HPDE6-E6E7 (cell line): ENCODE measurements at regions not wholly inside any gene's neighbourhood (a gene's known extent, or its start where the extent isn't known, plus 50 kb on each side); places are given as distances from the start of the nearest gene placed in this dataset.

Source experiments
- DNase-seq: peaks from one replicate; pipeline ENCODE4 v3.0.0; 2011; ENCODE audit warnings: missing footprints; ENCODE audit errors: extremely low spot score

GRCh38 chr2:41720331-41721251 lies 327.2 kb upstream of the PKDCC start:
- DNase-seq, result no peak

- DNase-seq, result peak; percentile 44
Measured at GRCh38 chr2:41722668-41723369, 325.0 kb upstream of the PKDCC start.

GRCh38 chr2:41723526-41723925 lies 324.3 kb upstream of the PKDCC start:
- DNase-seq, result no peak

GRCh38 chr2:41724465-41724864 lies 323.4 kb upstream of the PKDCC start:
- no peak for DNase-seq

GRCh38 chr2:41725901-41726300 lies 321.9 kb upstream of the PKDCC start:
- DNase-seq, result no peak

- no peak for DNase-seq
Measured at GRCh38 chr2:41726364-41726763, 321.5 kb upstream of the PKDCC start.

GRCh38 chr2:41727152-41727551 lies 320.7 kb upstream of the PKDCC start:
- DNase-seq, result no peak

GRCh38 chr2:41727711-41728110 lies 320.1 kb upstream of the PKDCC start:
- no peak for DNase-seq

GRCh38 chr2:41728788-41729338 lies 319.0 kb upstream of the PKDCC start:
- DNase-seq, result no peak

- no peak for DNase-seq
Measured at GRCh38 chr2:41729800-41730364, 317.9 kb upstream of the PKDCC start.

GRCh38 chr2:41735006-41735405 lies 312.8 kb upstream of the PKDCC start:
- no peak for DNase-seq

GRCh38 chr2:41735476-41735875 lies 312.3 kb upstream of the PKDCC start:
- DNase-seq, result no peak

- DNase-seq, result peak; percentile 33
Measured at GRCh38 chr2:41736105-41736567, 311.7 kb upstream of the PKDCC start.

- DNase-seq, result no peak
Measured at GRCh38 chr2:41736586-41736985, 311.2 kb upstream of the PKDCC start.

- DNase-seq, result no peak
Measured at GRCh38 chr2:41737888-41738287, 309.9 kb upstream of the PKDCC start.

GRCh38 chr2:41741951-41742595 lies 305.7 kb upstream of the PKDCC start:
- no peak for DNase-seq

- no peak for DNase-seq
Measured at GRCh38 chr2:41743324-41743723, 304.5 kb upstream of the PKDCC start.

- DNase-seq, result no peak
Measured at GRCh38 chr2:41750829-41751228, 297.0 kb upstream of the PKDCC start.

GRCh38 chr2:41759880-41760279 lies 287.9 kb upstream of the PKDCC start:
- no peak for DNase-seq

GRCh38 chr2:41763141-41763540 lies 284.7 kb upstream of the PKDCC start:
- DNase-seq, result no peak

GRCh38 chr2:41764131-41764530 lies 283.7 kb upstream of the PKDCC start:
- DNase-seq, result no peak

GRCh38 chr2:41764919-41765318 lies 282.9 kb upstream of the PKDCC start:
- peak; percentile 15 for DNase-seq
